ENCODE measurements at regions not wholly inside any gene's neighbourhood (a gene's known extent, or its start where the extent isn't known, plus 50 kb on each side); places are given as distances from the start of the nearest gene placed in this dataset.

- Histone ChIP-seq H3K27ac (no peak overlapping the region), H3K4me3 (ENCODE audit: low read depth in 1 of 2, low read length in 1 of 2) (no peak overlapping the region), H3K4me1 (ENCODE audit: control insufficient read depth in 1 of 2, insufficient read depth in 1 of 2, low read depth in 1 of 2, low read length in 1 of 2) (no peaks in the 10 kb centered on the region), H3K36me3 (no peaks in the 10 kb centered on the region), H3K9me3 (no peaks in the 10 kb centered on the region), H3K27me3 (peaks cover 43% of the 10 kb centered on the region)
- TF ChIP-seq CTCF (IDR thresholded peaks at IDR 0.05): no peak
Observed at GRCh38 chr20:48478806-48479585, 348.8 kb downstream of the PREX1 start.

- Histone ChIP-seq H3K9me3 (no peaks in the 10 kb centered on the region), H3K4me3 (ENCODE audit: low read depth in 1 of 2, low read length in 1 of 2) (no peak overlapping the region), H3K4me1 (ENCODE audit: control insufficient read depth in 1 of 2, insufficient read depth in 1 of 2, low read depth in 1 of 2, low read length in 1 of 2) (no peaks in the 10 kb centered on the region), H3K36me3 (no peaks in the 10 kb centered on the region), H3K27ac (no peak overlapping the region), H3K27me3 (peaks cover 43% of the 10 kb centered on the region)
- no peak for TF ChIP-seq CTCF (IDR thresholded peaks at IDR 0.05)
Observed at GRCh38 chr20:48478370-48478769, 349.4 kb downstream of the PREX1 start.

- no peak overlapping the region for H3K27ac ChIP-seq
- no peaks in the 10 kb centered on the region for H3K4me1 ChIP-seq (ENCODE audit: control insufficient read depth in 1 of 2, insufficient read depth in 1 of 2, low read depth in 1 of 2, low read length in 1 of 2)
- H3K27me3 ChIP-seq: peaks cover 43% of the 10 kb centered on the region
- no peak for TF ChIP-seq CTCF (IDR thresholded peaks at IDR 0.05)
- H3K4me3 ChIP-seq (ENCODE audit: low read depth in 1 of 2, low read length in 1 of 2): no peak overlapping the region
- H3K9me3 ChIP-seq: no peaks in the 10 kb centered on the region
- no peaks in the 10 kb centered on the region for H3K36me3 ChIP-seq
Observed at GRCh38 chr20:48476854-48477253, 350.9 kb downstream of the PREX1 start.

- TF ChIP-seq CTCF (IDR thresholded peaks at IDR 0.05): no peak
- Histone ChIP-seq H3K36me3 (no peaks in the 10 kb centered on the region), H3K4me1 (ENCODE audit: control insufficient read depth in 1 of 2, insufficient read depth in 1 of 2, low read depth in 1 of 2, low read length in 1 of 2) (no peaks in the 10 kb centered on the region), H3K27me3 (peaks cover 19% of the 10 kb centered on the region), H3K9me3 (no peaks in the 10 kb centered on the region), H3K27ac (no peak overlapping the region), H3K4me3 (ENCODE audit: low read depth in 1 of 2, low read length in 1 of 2) (no peak overlapping the region)
Observed at GRCh38 chr20:48474022-48474421, 353.8 kb downstream of the PREX1 start.

GRCh38 chr20:48471759-48472408 lies 355.9 kb downstream of the PREX1 start:
- no peak for TF ChIP-seq CTCF (IDR thresholded peaks at IDR 0.05)
- Histone ChIP-seq H3K27ac (no peak overlapping the region), H3K4me1 (ENCODE audit: control insufficient read depth in 1 of 2, insufficient read depth in 1 of 2, low read depth in 1 of 2, low read length in 1 of 2) (no peaks in the 10 kb centered on the region), H3K4me3 (ENCODE audit: low read depth in 1 of 2, low read length in 1 of 2) (no peak overlapping the region), H3K9me3 (no peaks in the 10 kb centered on the region), H3K27me3 (no peaks in the 10 kb centered on the region), H3K36me3 (no peaks in the 10 kb centered on the region)
